K562 (cell line): ENCODE measurements at regions not wholly inside any gene's neighbourhood (a gene's known extent, or its start where the extent isn't known, plus 50 kb on each side); places are given as distances from the start of the nearest gene placed in this dataset.

Source experiments
- ATAC-seq: fragments of 200-7000 bp; cut with Tn5 transposase; 3 replicates; pipeline ENCODE4 v1.9.1; 2020; ENCODE audit warnings: moderate library complexity
- BruUV-seq: library from RNA; stranded (reverse); fragments of 400-500 nt; replicated peaks from 2 replicates; lab custom pipeline; 2021; lab: Mats Ljungman, UMichigan
- CTCF ChIA-PET: fragments of 300-600 bp; formaldehyde crosslinking; extraction: SDS; loops from one replicate; lab custom pipeline; 2021; ENCODE audit warnings: low intra/inter-chr PET ratio; lab: Yijun Ruan, JAX
- POLR2A ChIA-PET: fragments of 300-600, 350-650 bp; sonication (Branson Sonifier 250); formaldehyde crosslinking; extraction: SDS; loops from one replicate; lab custom pipeline; 2021; ENCODE audit warnings: antibody characterized with exemption, inconsistent platforms; lab: Yijun Ruan, JAX
- DNase-seq, 4 experiments: peaks; one replicate each; pipeline versions ENCODE4 v3.0.0 to v3.0.0-alpha.2; 2011 to 2018; ENCODE audit warnings: low spot score in 3 of 4, mixed read lengths in 3 of 4; ENCODE audit errors: extremely low read depth in 1 of 4
- FAIRE-seq: peaks from 2 replicates; lab custom pipeline; 2011; peaks lifted over from hg19 to GRCh38; lab: Jason Lieb, UNC
- H2AFZ ChIP-seq: 2 replicates; pipeline ENCODE4 v1.6.0; 2011; ENCODE audit warnings: low read depth, low read length, control low read depth, inconsistent platforms
- H3K27ac ChIP-seq: fragments of 200-600 bp; 3 replicates; pipeline ENCODE4 v1.8.0; 2011; ENCODE audit warnings: low read depth, mild to moderate bottlenecking, control low read depth, inconsistent platforms, low read length, moderate library complexity, mixed read lengths; ENCODE audit errors: extremely low read depth
- H3K27me3 ChIP-seq, 2 experiments: fragments of 300-600 bp in 1 of 2; 2 replicates in 1 of 2; 3 replicates in 1 of 2; pipeline versions ENCODE4 v1.6.0 to v1.8.0; 2011; ENCODE audit warnings: inconsistent platforms in 2 of 2, low read length in 2 of 2, mild to moderate bottlenecking in 1 of 2, mixed read lengths in 1 of 2, moderate library complexity in 1 of 2; ENCODE audit not compliant: control insufficient read depth in 2 of 2, insufficient read depth in 2 of 2
- H3K36me3 ChIP-seq: fragments of 300-600 bp; 3 replicates; pipeline ENCODE4 v1.8.0; 2011; ENCODE audit warnings: mild to moderate bottlenecking, low read length, inconsistent platforms; ENCODE audit not compliant: control insufficient read depth, insufficient read depth
- H3K4me1 ChIP-seq, 2 experiments: fragments of 200-600 bp in 1 of 2; replicated peaks in 1 of 2; 2 replicates in 1 of 2; 3 replicates in 1 of 2; pipeline versions ENCODE4 v1.5.1 to v1.8.0; 2011; ENCODE audit warnings: inconsistent platforms in 2 of 2, low read length in 2 of 2, mild to moderate bottlenecking in 1 of 2, mixed read lengths in 1 of 2, moderate library complexity in 1 of 2; ENCODE audit not compliant: control insufficient read depth in 2 of 2, insufficient read depth in 2 of 2
- H3K4me2 ChIP-seq: 2 replicates; pipeline ENCODE4 v1.6.1; 2011; ENCODE audit warnings: low read length, control low read depth, inconsistent platforms, mixed read lengths; ENCODE audit not compliant: insufficient read depth
- H3K4me3 ChIP-seq: fragments of 200-600 bp; sonication (generic), shearing (Covaris generic); 2 replicates; pipeline ENCODE4 v1.5.1; 2016; ENCODE audit warnings: control low read depth, inconsistent platforms
- H3K79me2 ChIP-seq: fragments of 200-600 bp; 3 replicates; pipeline ENCODE4 v1.8.0; 2011; ENCODE audit warnings: low read length, inconsistent platforms; ENCODE audit not compliant: control insufficient read depth, insufficient read depth
- H3K9ac ChIP-seq, 2 experiments: 2 replicates each; pipeline versions ENCODE4 v1.6.0 to v1.6.1; 2011; ENCODE audit warnings: low read depth in 2 of 2, low read length in 2 of 2, control low read depth in 1 of 2, inconsistent platforms in 1 of 2, mild to moderate bottlenecking in 1 of 2, mixed read lengths in 1 of 2; ENCODE audit not compliant: insufficient read depth in 1 of 2
- H3K9me1 ChIP-seq: one replicate; pipeline ENCODE4 v1.6.0; 2011; ENCODE audit warnings: inconsistent platforms, mild to moderate bottlenecking, low read length, moderate library complexity; ENCODE audit not compliant: control insufficient read depth, insufficient read depth
- H3K9me3 ChIP-seq: replicated peaks from 2 replicates; pipeline ENCODE4 v1.5.1; 2011; ENCODE audit warnings: low read depth, low read length, inconsistent platforms; ENCODE audit not compliant: control insufficient read depth, insufficient read depth
- H4K20me1 ChIP-seq: replicated peaks from 2 replicates; pipeline ENCODE4 v1.6.1; 2011; ENCODE audit warnings: low read length, inconsistent platforms, mixed read lengths; ENCODE audit not compliant: control insufficient read depth, insufficient read depth
- FOXA3 ChIP-seq, 2 experiments: fragments of 450-650 bp in 1 of 2; sonication (generic) in 1 of 2; formaldehyde crosslinking; IDR thresholded peaks in 1 of 2; conservative IDR thresholded peaks in 1 of 2; 2 replicates each; pipeline versions ENCODE4 v1.4.0 to v1.8.0; 2020 to 2022; ENCODE audit warnings: mild to moderate bottlenecking in 2 of 2, missing genetic modification reagents in 1 of 2
- SMAD4 ChIP-seq: fragments of 250-450 bp; sonication (Bioruptor Pico); conservative IDR thresholded peaks from 2 replicates; pipeline ENCODE4 v1.8.0; 2021; ENCODE audit warnings: inconsistent platforms, mild to moderate bottlenecking, moderate library complexity
- SNIP1 ChIP-seq: fragments of 450-650 bp; IDR thresholded peaks from 2 replicates; pipeline ENCODE4 v1.7.1; 2017; ENCODE audit warnings: low read depth, mild to moderate bottlenecking
- STAG1 ChIP-seq: sonication (generic); formaldehyde crosslinking; IDR thresholded peaks from 2 replicates; pipeline ENCODE4 v1.5.0; 2020; ENCODE audit warnings: missing genetic modification reagents, borderline replicate concordance
- ZBED1 ChIP-seq: IDR thresholded peaks from 2 replicates; pipeline ENCODE4 v1.6.1; 2014
- ZEB2 ChIP-seq: fragments of 450-650 bp; IDR thresholded peaks from 2 replicates; pipeline ENCODE4 v1.6.1; 2016
- ZKSCAN1 ChIP-seq: fragments of 150-350 bp; IDR thresholded peaks from 2 replicates; pipeline ENCODE4 v1.6.1; 2016; ENCODE audit warnings: low read depth, low read length
- ZNF41 ChIP-seq: fragments of 250-450 bp; sonication (Bioruptor Pico); conservative IDR thresholded peaks from 2 replicates; pipeline ENCODE4 v1.4.0; 2020; ENCODE audit warnings: mild to moderate bottlenecking
- ZNF79 ChIP-seq: fragments of 250-450 bp; sonication (Bioruptor Pico); IDR thresholded peaks from 2 replicates; pipeline ENCODE4 v1.4.0; 2020; ENCODE audit warnings: low read depth, mild to moderate bottlenecking, moderate library complexity
- WGBS: fragments of 100-300 bp; shearing (Covaris generic); methylation state at CpG from one replicate; pipeline ENCODE4 v1.1.6; 2016; ENCODE audit warnings: low coverage, mixed read lengths; ENCODE audit not compliant: insufficient coverage; ENCODE audit errors: missing lambda C conversion rate; 5-methylcytosine and 5-hydroxymethylcytosine counted together
- in situ Hi-C: fragments of 300-500 bp; cut with MboI; formaldehyde crosslinking; loops from 4 replicates; pipeline ENCODE4 v1.15.0; 2018; ENCODE audit warnings: inconsistent platforms, mixed read lengths
- intact Hi-C: fragments of 100-400 bp; cut with micrococcal nuclease; formaldehyde crosslinking; loops from 2 replicates; pipeline ENCODE4 v1.14.2; 2022
- TF ChIP-seq, protein P1 (sequence below), 2 experiments: fragments of 450-650 bp; conservative IDR thresholded peaks; 2 replicates each; pipeline ENCODE4 v1.6.1; 2017; ENCODE audit warnings: mild to moderate bottlenecking in 2 of 2, moderate library complexity in 2 of 2

DNA sequence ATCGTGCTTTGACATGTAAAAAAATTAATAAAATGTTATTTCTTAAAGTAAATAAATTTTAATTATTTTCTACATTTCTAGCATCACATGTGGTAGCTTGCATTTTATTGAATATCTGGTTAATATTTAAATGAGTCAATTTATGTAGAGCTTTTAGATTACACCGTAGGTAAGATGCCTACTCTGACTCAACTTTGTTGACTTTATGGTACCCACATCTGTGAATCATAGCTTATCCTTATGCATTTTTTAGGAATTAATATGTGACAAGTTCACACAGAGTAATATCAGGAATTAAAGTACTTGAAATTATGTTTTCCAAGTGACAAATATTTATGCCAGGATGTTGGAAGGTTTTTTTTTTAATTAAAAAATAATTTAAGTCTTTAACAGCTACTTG lies 120.7 kb downstream of the LEPR start:
- Histone ChIP-seq H3K9ac (no peak overlapping the region), H3K9me1 (no peaks in the 10 kb centered on the region), H3K4me2 (no peak overlapping the region), H3K27me3 (no peaks in the 10 kb centered on the region), H3K9me3 (no peaks in the 10 kb centered on the region; the same call in 1 of the 2 replicates), H4K20me1 (no peaks in the 10 kb centered on the region), H3K36me3 (peaks cover 26% of the 10 kb centered on the region), H2AFZ (no peak overlapping the region), H3K4me3 (no peak overlapping the region), H3K4me1 (peaks cover 10 to 26% of the 10 kb centered on the region in 2 experiments), H3K27ac (no peak overlapping the region), H3K79me2 (peaks cover 75% of the 10 kb centered on the region)
- 79% methylated on average over 2 of the region's 2 CpGs for WGBS
- CTCF ChIA-PET, result no interaction called here
- BruUV-seq, result no TSS peak
- intact Hi-C loops (no loop called here), in situ Hi-C loops (no loop called here)
- POLR2A ChIA-PET, result interaction anchor here (0.8 to 3.1 kb wide), 3 partner anchors 10 to 106 kb away, joined by 3 to 10 read pairs (median 3); no protein-coding TSS in a partner anchor
- no peak for FAIRE-seq
- TF ChIP-seq SNIP1 (no peak), ZEB2 (no peak), ZNF79 (CRISPR knock-in tag) (no peak), FOXA3 (CRISPR knock-in tag; conservative IDR thresholded peaks at IDR 0.05 in 1 of 2, IDR thresholded peaks at IDR 0.05 in 1 of 2) (no peak), ZNF41 (CRISPR knock-in tag) (no peak), SMAD4 (CRISPR knock-in tag) (no peak), ZBED1 (no peak), ZKSCAN1 (no peak), STAG1 (CRISPR knock-in tag) (no peak)
- TF ChIP-seq, protein P1, sequence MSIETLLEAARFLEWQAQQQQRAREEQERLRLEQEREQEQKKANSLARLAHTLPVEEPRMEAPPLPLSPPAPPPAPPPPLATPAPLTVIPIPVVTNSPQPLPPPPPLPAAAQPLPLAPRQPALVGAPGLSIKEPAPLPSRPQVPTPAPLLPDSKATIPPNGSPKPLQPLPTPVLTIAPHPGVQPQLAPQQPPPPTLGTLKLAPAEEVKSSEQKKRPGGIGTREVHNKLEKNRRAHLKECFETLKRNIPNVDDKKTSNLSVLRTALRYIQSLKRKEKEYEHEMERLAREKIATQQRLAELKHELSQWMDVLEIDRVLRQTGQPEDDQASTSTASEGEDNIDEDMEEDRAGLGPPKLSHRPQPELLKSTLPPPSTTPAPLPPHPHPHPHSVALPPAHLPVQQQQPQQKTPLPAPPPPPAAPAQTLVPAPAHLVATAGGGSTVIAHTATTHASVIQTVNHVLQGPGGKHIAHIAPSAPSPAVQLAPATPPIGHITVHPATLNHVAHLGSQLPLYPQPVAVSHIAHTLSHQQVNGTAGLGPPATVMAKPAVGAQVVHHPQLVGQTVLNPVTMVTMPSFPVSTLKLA (conservative IDR thresholded peaks at IDR 0.05), result no peak
- ATAC-seq, result no peak
- no peak for DNase-seq
